GM19455 (cell line): ENCODE measurements at regions not wholly inside any gene's neighbourhood (a gene's known extent, or its start where the extent isn't known, plus 50 kb on each side); places are given as distances from the start of the nearest gene placed in this dataset.

Source experiments
- ATAC-seq: cut with Tn5 transposase; IDR thresholded peaks from one replicate; pipeline ENCODE4 v1.9.1; 2021; ENCODE audit not compliant: unreplicated experiment

GRCh38 chr2:129465045-129465444 is 514.4 kb upstream of the RAB6C start:
- no peak for ATAC-seq

GRCh38 chr2:129466389-129466788 is 513.1 kb upstream of the RAB6C start:
- ATAC-seq, result no peak

DNA sequence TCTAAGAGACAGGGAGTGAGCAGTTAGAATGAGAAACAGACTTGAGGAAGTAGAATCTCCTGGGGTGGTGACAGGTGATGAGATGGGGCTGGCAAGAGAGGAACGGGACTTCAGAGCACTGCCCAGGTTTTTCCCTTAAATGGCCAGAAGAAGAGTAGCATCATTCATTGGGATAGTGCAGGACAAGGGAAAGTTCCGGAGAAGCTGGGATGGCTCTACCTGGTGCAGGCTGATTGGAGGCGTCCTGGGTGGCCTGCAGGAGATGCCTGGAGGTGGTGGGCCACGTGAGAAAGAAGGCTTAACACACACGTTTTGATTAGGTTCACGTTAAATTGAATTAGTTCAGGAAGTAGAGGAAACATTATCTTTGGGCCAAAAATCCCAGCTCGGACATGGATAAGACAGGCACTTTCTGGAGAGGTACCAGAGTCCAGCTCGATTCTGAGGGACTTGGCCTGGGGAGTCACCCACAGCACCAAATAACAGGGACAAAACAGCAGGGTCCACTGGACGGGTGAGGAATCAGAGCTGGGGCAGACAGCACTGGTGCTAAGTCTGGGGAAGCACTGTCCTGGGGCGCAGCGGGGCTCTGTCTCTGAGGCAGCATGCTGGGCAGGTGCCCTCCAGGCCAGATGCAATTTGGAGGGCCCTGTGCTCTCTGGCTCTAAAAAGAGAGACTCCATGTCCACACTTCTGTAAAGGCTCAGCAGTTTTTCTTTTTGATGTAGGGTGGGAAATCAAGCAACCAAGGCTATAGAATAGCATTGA is 512.3 kb upstream of the RAB6C start:
- no peak for ATAC-seq

GRCh38 chr2:129467941-129468340 is 511.5 kb upstream of the RAB6C start:
- no peak for ATAC-seq

GRCh38 chr2:129468879-129469278 is 510.6 kb upstream of the RAB6C start:
- no peak for ATAC-seq

DNA sequence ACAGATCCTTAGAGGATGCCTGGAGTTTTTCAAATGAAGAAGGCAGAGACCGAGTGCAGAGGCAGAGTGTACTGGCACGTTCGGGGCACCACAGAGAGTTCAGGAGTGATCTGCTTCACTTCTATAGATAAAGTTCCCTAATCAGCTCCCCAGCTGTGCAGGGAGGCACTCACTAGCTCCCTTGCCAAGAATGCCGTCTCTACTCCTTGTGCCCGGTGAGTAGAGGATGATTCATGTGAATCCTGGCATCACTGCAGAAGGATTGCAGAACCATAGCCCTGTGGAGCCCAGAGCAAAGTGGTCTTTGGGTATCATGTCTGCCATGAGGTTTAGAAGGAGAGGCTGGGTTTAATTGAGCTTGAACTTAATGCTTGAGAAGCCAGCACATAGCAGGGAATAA is 510.1 kb upstream of the RAB6C start:
- ATAC-seq, result no peak

- no peak for ATAC-seq
Measured at GRCh38 chr2:129469871-129470270, 509.6 kb upstream of the RAB6C start.

- no peak for ATAC-seq
Measured at GRCh38 chr2:129478902-129479517, 500.5 kb upstream of the RAB6C start.

- ATAC-seq, result no peak
Measured at GRCh38 chr2:129479892-129480291, 499.6 kb upstream of the RAB6C start.

- no peak for ATAC-seq
Measured at GRCh38 chr2:129480790-129481189, 498.7 kb upstream of the RAB6C start.

GRCh38 chr2:129481306-129482219 is 497.9 kb upstream of the RAB6C start:
- ATAC-seq, result no peak

DNA sequence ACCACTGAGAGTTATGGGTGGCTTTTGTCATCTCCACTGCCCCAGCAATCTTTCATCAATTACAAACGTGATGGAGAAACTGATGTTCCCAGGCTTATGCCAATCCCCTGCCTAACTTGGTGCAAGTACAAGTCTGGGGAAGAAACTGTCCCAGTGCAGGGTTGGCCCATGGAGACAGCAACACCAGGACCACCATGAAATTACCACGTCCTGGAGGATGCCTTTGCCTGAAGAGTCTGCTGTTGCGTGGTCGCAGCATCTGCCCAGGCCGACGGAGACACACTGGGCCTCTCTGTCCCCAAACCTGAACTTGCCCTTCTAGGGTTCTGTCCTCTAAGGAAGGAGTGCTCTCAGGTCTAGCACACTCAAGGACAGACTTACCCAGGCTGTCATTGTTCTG is 496.8 kb upstream of the RAB6C start:
- no peak for ATAC-seq

DNA sequence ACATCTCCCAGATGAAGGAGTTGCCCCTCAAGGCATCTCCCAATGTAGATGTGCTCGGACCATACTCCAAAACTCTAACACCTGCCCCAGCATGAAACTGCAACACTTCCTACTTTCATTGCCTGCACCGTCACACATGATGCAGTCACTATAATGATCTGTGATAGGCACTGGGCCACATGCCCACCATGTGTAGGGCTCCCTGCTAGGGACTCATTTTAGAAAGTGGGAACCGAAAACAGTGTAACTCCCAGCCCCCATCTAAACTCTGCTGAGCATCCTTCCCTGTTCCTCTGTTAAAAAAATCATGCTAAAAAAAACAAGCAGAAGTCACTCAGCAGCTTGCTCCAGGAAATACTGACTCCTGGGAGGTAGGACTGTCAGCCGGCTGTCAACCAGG is 496.1 kb upstream of the RAB6C start:
- no peak for ATAC-seq

DNA sequence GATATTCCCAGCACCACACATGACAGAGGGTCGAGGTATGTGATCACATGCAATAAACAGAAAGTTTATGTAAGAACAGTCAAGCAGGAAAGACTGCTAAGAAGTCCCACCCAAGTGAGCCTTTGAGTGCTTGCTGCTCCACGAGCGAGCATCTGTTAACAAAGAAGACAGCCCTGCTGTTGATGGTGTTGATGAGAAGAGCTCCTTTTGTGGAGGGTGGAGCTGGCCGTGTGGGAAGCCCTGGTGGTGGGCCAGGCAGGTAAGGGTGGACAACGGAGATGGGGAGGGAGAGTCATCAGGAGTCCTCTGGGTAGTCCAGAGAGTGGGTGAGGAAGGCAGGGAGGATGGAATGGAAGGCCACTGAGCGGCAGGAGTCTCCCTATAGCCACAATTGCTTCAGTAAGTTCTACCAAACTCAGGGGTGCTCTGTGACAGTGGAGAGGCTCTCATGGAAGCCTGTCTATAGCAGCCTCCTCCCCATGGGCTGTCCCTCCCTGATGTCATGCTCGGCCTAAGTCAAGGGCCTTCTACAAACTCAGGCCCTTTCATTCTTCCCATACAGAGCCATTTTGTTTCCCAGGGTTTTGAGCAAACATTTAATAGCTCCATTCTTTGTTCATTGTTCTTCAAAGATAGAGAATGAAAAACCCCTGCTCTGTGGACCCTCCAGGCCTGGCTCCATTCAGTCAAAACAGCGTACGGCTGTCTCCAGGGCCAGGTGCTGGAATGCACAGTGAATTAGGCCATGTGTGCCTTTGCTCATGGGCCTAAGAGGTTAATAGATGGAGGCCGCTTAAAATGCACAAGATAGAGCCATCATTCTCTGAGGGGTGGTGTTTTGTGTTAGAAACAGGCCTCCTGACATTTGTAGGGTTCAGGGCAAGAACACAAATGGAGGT is 494.2 kb upstream of the RAB6C start:
- no peak for ATAC-seq

DNA sequence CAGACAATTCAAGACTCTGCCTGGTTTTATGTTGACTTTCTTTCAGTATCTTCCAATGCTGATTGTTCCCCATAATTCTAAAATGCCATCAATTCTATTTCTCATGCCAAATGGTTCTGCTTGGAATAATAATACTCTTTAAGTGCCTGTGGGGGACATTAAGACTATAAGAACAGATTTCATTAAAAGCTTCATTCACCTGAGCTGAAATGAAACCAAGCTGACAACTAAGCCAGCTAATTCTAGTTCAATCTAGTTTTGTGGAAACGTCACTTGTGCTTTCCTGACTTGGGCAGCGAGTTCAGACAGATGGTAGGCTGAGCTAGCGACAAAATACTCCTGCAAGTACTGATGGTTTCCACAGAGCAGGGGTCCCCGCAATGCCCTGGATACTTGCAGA is 491.1 kb upstream of the RAB6C start:
- ATAC-seq, result no peak

- ATAC-seq, result no peak
Measured at GRCh38 chr2:129490641-129491040, 488.8 kb upstream of the RAB6C start.

- no peak for ATAC-seq
Measured at GRCh38 chr2:129491308-129491707, 488.2 kb upstream of the RAB6C start.

DNA sequence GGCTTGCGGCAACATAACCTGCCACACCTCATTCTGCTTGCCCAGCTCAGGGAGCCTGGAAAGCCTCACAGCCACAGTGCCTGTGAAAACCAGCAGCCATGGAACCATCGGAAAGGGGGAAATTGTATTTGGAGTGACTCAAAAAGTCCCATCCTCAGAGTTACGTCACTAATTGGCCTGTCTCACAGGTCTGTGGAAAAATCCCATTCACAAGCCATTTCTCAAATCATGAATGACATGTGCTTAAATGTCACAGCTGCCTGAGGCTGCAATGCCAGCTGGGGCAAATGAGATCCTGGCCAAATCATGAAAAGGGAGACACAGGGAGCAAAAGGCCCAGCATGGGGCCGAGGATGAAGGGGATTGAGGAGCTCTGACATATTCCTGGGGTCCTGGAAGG is 486.9 kb upstream of the RAB6C start:
- ATAC-seq, result no peak

- no peak for ATAC-seq
Measured at GRCh38 chr2:129499747-129500146, 479.7 kb upstream of the RAB6C start.

DNA sequence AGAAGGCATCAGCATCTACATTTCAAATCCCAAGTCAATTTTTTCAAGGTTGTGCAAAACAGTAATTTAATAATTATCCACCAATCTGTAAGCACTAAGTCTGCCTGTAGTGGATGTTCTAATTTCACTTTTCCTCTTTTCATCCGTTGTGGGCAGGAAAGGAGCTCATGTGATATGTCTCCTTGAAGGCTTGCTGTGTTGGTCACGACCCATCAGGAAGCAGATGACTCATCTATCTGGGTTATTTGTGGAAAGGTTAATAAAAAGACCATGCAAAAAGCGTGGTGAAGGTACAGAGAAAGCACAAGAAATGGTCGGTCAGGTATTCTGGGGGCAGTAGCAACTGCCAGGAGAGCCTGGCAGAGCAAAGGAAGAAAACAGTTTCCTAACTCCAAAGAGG is 476.7 kb upstream of the RAB6C start:
- ATAC-seq, result no peak

DNA sequence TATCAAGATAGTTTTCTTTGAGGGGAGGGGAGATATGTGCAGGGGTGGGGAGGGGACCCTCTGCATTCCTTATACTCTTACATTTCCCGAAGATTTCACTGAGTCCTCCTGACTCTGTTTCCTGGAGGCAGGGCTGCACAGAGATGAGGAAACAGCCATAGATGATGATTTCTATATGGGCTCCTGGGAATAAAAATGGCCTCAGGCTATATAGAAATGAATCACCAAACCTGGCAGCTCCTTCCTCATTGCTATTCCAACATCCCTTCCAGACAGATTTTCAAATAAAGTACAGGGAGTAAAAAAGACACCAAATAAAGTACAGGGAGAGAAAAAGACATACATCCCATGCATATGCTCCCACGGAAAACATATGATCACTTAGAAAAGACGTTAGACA is 474.8 kb upstream of the RAB6C start:
- ATAC-seq, result no peak
